DOHH2 (cell line): ENCODE measurements at regions not wholly inside any gene's neighbourhood (a gene's known extent, or its start where the extent isn't known, plus 50 kb on each side); places are given as distances from the start of the nearest gene placed in this dataset.

Experiments
- CTCF ChIP-seq: fragments of 200-600 bp; sonication (generic); IDR thresholded peaks from one replicate; pipeline ENCODE4 v1.5.1; 2014; ENCODE audit warnings: antibody characterized with exemption, mild to moderate bottlenecking, low read depth, low read length; ENCODE audit not compliant: poor library complexity, severe bottlenecking
- EZH2phosphoT487 ChIP-seq: fragments of 200-600 bp; sonication (generic); IDR thresholded peaks from 2 replicates; pipeline ENCODE4 v1.6.1; 2017; ENCODE audit warnings: borderline replicate concordance, mild to moderate bottlenecking, antibody characterized with exemption, low read length, moderate library complexity, mixed read lengths

- TF ChIP-seq CTCF (no peak), EZH2phosphoT487 (no peak)
Measured at GRCh38 chr2:57434441-57434840, 612.2 kb upstream of the VRK2 start.
